Gastrocnemius medialis (tissue), 4 donors: ENCODE measurements at regions not wholly inside any gene's neighbourhood (a gene's known extent, or its start where the extent isn't known, plus 50 kb on each side); places are given as distances from the start of the nearest gene placed in this dataset.

Experiments used
- ATAC-seq, 2 donors: fragments of 150-250 bp; one replicate each; pipeline ENCODE4 v1.9.1; 2016
- DNase-seq, 2 donors: peaks; one replicate each; pipeline ENCODE4 v3.0.0-alpha.2; 2019
- H3K27ac ChIP-seq, 4 donors: fragments of 200-600 bp; sonication (generic); 1 replicate in 1 of 4; 2 replicates in 3 of 4; pipeline ENCODE4 v1.5.1; 2016 to 2018; ENCODE audit warnings: mild to moderate bottlenecking in 2 of 4, moderate library complexity in 1 of 4
- H3K27me3 ChIP-seq, 3 donors: fragments of 200-600 bp; sonication (generic) in 2 of 3; 1 replicate in 1 of 3; 2 replicates in 2 of 3; pipeline versions ENCODE4 v1.5.1 to v1.6.0; 2016 to 2019; ENCODE audit warnings: mild to moderate bottlenecking in 1 of 3, moderate library complexity in 1 of 3
- H3K36me3 ChIP-seq, 2 donors: fragments of 200-600 bp; sonication (generic) in 1 of 2; one replicate each; pipeline ENCODE4 v1.5.1; 2017 to 2018
- H3K4me1 ChIP-seq, 2 donors: fragments of 200-600 bp; sonication (generic) in 1 of 2; one replicate each; pipeline ENCODE4 v1.5.1; 2016 to 2017; ENCODE audit warnings: mild to moderate bottlenecking in 2 of 2
- H3K4me3 ChIP-seq, 4 donors: fragments of 200-600 bp; sonication (generic) in 3 of 4; 1 replicate in 1 of 4; 2 replicates in 3 of 4; pipeline ENCODE4 v1.5.1; 2016 to 2019; ENCODE audit warnings: mild to moderate bottlenecking in 2 of 4
- H3K9me3 ChIP-seq, 3 donors: fragments of 200-600 bp; sonication (generic) in 2 of 3; 1 replicate in 1 of 3; 2 replicates in 2 of 3; pipeline ENCODE4 v1.5.1; 2016 to 2019
- CTCF ChIP-seq, 5 experiments: fragments of 450-650 bp in 3 of 5; fragments of 200-600 bp in 2 of 5; sonication (generic) in 2 of 5; IDR thresholded peaks in 4 of 5; conservative IDR thresholded peaks in 1 of 5; 1 replicate in 4 of 5; 2 replicates in 1 of 5; pipeline ENCODE4 v1.5.1; 2016 to 2019; ENCODE audit warnings: antibody characterized with exemption in 5 of 5, mild to moderate bottlenecking in 3 of 5, moderate library complexity in 3 of 5
- POLR2A ChIP-seq, 2 donors: fragments of 450-650 bp; IDR thresholded peaks; one replicate each; pipeline ENCODE4 v1.6.1; 2017; ENCODE audit warnings: antibody characterized with exemption in 2 of 2, mild to moderate bottlenecking in 2 of 2, moderate library complexity in 2 of 2
- in situ Hi-C, 4 donors: fragments of 200-750 bp; cut with MboI; loops; one replicate each; pipeline versions ENCODE4 v1.15.0 to v1.8.0; 2017; ENCODE audit warnings: low sequenced_read_pairs in 4 of 4
- intact Hi-C: fragments of 100-400 bp; cut with DNase I; formaldehyde crosslinking; loops from one replicate; pipeline ENCODE4 v1.15.1; 2023; ENCODE audit warnings: low total_unique reads

DNA sequence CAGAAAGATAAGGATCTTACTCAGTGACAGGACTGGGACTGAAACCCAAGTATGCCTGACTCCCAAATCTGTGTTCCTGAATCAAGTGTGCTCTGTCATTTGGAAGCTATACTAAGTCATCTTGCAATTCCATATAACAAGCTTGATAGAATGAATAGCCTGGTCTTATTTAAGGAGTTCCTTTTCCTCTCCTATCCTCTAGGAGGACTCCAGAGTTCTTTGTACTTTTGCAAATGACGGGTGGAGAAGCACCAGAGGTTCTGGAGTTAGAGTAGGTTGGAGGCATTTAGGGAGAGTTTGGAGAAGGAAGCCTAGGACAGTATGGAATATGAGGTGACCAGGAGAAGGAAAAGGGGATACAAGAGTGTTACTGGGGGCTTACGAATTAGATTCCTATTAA is 92.9 kb upstream of the RCN1 start:
- TF ChIP-seq POLR2A (IDR thresholded peaks at IDR 0.05) (no peak), CTCF (IDR thresholded peaks at IDR 0.05 in 4 of 5, conservative IDR thresholded peaks at IDR 0.05 in 1 of 5) (no peak)
- H3K4me3 ChIP-seq, result no peak overlapping the region
- no peaks in the 10 kb centered on the region for H3K9me3 ChIP-seq
- H3K36me3 ChIP-seq, result no peaks in the 10 kb centered on the region
- no peaks in the 10 kb centered on the region for H3K4me1 ChIP-seq
- no peak overlapping the region for H3K27ac ChIP-seq
- in situ Hi-C loops (no loop called here), intact Hi-C loops (no loop called here)
- DNase-seq, result no peak
- ATAC-seq, result no peak
- peaks cover 0 to 6% (median 0%) of the 10 kb centered on the region in 3 donors for H3K27me3 ChIP-seq

DNA sequence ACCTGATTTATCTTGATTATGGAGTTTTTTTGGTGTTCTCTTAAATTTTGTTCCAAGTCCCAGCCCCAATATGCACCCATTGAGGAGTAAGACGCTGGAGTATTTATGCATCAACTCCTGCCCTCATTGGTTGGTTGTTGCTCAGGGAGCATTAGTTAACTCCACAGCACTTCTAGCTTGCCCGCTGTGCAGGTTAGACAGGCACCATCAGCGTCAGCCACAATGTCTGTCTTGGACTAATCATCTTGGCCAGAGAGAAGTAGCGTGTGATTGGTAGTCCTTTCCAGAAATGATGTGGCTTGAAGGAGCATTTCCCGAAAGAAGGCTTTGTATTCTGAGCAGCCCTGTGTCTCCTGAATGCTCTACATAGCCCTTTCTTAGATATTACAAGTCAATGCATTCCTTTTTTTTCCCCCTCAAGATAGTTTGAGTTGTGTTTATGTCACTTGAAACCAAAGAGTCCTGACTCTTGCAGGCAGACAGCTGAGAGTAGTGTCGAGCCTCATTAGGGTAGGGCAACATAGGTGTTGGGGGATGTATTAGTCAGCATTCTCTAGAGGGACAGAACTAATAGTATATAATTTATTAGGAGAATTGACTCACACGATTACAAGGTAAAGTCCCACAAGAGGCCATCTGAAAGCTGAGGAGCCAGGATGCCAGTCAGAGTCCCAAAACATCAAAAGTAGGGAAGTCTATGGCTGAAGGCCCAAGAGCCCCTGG is 94.6 kb upstream of the RCN1 start:
- no peak for TF ChIP-seq POLR2A (IDR thresholded peaks at IDR 0.05)
- no peak for TF ChIP-seq CTCF (IDR thresholded peaks at IDR 0.05 in 4 of 5, conservative IDR thresholded peaks at IDR 0.05 in 1 of 5)
- no peaks in the 10 kb centered on the region for H3K4me1 ChIP-seq
- H3K27ac ChIP-seq, result no peak overlapping the region
- peaks cover 0 to 6% (median 0%) of the 10 kb centered on the region in 3 donors for H3K27me3 ChIP-seq
- no peaks in the 10 kb centered on the region for H3K36me3 ChIP-seq
- in situ Hi-C loops, result no loop called here
- intact Hi-C loops, result no loop called here
- H3K9me3 ChIP-seq, result no peaks in the 10 kb centered on the region
- ATAC-seq (no peak), DNase-seq (no peak)
- no peak overlapping the region for H3K4me3 ChIP-seq

DNA sequence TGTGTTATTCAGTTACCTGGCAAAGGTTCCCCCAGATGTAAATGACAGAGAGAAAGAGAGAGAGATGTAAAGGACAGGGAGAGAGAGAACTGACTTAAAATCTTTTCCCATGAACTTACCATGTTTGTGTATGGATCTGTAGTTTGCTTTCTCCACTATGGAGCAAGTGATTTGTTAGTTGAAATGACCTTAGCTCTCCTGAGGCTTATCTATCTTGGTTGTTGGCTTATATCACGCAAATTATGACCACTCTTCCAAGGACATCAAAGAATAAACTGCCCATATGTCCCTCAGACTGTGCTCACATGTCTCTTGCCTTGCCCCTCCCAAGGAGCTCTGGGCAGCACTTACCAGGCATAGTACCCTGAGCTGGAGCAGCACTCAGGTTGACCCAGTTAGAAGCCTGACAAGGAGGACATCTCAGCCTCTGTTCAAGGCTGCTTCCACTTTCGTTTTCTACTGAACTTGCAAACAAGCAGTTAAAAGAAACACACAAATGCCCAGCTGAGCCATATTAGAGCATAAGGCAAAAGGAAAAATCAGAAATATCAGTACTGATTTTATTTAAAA is 95.3 kb upstream of the RCN1 start:
- Histone ChIP-seq H3K9me3 (no peaks in the 10 kb centered on the region), H3K4me3 (no peak overlapping the region), H3K27ac (no peak overlapping the region), H3K4me1 (no peaks in the 10 kb centered on the region), H3K36me3 (no peaks in the 10 kb centered on the region), H3K27me3 (peaks cover 0 to 3% (median 0%) of the 10 kb centered on the region in 3 donors)
- in situ Hi-C loops, result no loop called here
- ATAC-seq (no peak), DNase-seq (no peak)
- intact Hi-C loops, result no loop called here
- no peak for TF ChIP-seq CTCF (IDR thresholded peaks at IDR 0.05 in 4 of 5, conservative IDR thresholded peaks at IDR 0.05 in 1 of 5)
- TF ChIP-seq POLR2A (IDR thresholded peaks at IDR 0.05), result no peak

DNA sequence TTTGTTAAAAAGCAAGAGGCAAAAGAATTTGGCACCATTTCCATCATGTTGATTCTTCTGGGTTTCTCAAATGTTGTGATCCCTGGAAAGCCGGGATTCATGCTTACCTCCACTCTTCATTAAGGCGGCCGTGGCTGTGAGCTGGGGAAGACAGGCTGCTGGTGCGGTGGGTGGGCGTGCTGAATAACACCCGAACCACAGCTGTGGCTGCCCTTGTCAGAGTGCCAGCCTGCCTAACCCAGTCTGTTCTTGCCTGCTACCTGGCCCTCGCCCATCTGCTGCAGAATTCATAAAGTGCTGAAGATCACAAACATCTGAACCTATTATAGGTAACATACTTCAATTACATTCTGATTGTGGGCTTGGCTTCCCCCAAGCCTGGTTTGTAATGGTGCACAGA is 95.8 kb upstream of the RCN1 start:
- Histone ChIP-seq H3K4me3 (no peak overlapping the region), H3K36me3 (no peaks in the 10 kb centered on the region), H3K4me1 (no peaks in the 10 kb centered on the region), H3K9me3 (no peaks in the 10 kb centered on the region), H3K27me3 (no peaks in the 10 kb centered on the region), H3K27ac (no peak overlapping the region)
- intact Hi-C loops, result no loop called here
- in situ Hi-C loops, result no loop called here
- DNase-seq (no peak), ATAC-seq (no peak)
- TF ChIP-seq POLR2A (IDR thresholded peaks at IDR 0.05) (no peak), CTCF (IDR thresholded peaks at IDR 0.05 in 4 of 5, conservative IDR thresholded peaks at IDR 0.05 in 1 of 5) (no peak)
